GM12878 (cell line): ENCODE measurements at regions not wholly inside any gene's neighbourhood (a gene's known extent, or its start where the extent isn't known, plus 50 kb on each side); places are given as distances from the start of the nearest gene placed in this dataset.

Experiments used
- ATAC-seq: fragments of 200-7000 bp; cut with Tn5 transposase; 3 replicates; pipeline ENCODE4 v1.9.1; 2020; ENCODE audit warnings: mild to moderate bottlenecking, moderate library complexity
- BruUV-seq: library from RNA; stranded (reverse); fragments of 400-500 nt; replicated peaks from 2 replicates; lab custom pipeline; 2021; lab: Mats Ljungman, UMichigan
- CTCF ChIA-PET: fragments of 300-600 bp; sonication (Branson Sonifier 250); formaldehyde crosslinking; extraction: SDS; loops from one replicate; lab custom pipeline; 2021; ENCODE audit warnings: inconsistent platforms; lab: Yijun Ruan, JAX
- POLR2A ChIA-PET: fragments of 350-600 bp; formaldehyde crosslinking; extraction: SDS; loops from one replicate; lab custom pipeline; 2021; ENCODE audit warnings: inconsistent platforms; lab: Charles Lee
- RAD21 ChIA-PET: fragments of 300-600 bp; sonication (Branson Sonifier 250); formaldehyde crosslinking; loops from one replicate; lab custom pipeline; 2023; ENCODE audit warnings: antibody characterized with exemption; ENCODE audit not compliant: unreplicated experiment; lab: Charles Lee
- SMC1A ChIA-PET: fragments of 300-600 bp; sonication (Branson Sonifier 250); formaldehyde crosslinking; loops from one replicate; lab custom pipeline; 2023; ENCODE audit not compliant: unreplicated experiment, uncharacterized antibody; lab: Charles Lee
- DNase-seq: peaks from one replicate; pipeline ENCODE4 v3.0.0-alpha.2; 2011; ENCODE audit warnings: low read depth, low spot score
- FAIRE-seq: peaks from 3 replicates; lab custom pipeline; 2011; peaks lifted over from hg19 to GRCh38; lab: Jason Lieb, UNC
- H2AFZ ChIP-seq: 2 replicates; pipeline ENCODE4 v1.6.0; 2011; ENCODE audit warnings: low read depth, low read length, control low read depth; ENCODE audit not compliant: control insufficient read depth
- H3K27ac ChIP-seq: 2 replicates; pipeline ENCODE4 v1.5.1; 2011; ENCODE audit warnings: control low read depth; ENCODE audit not compliant: control insufficient read depth, insufficient read depth
- H3K27me3 ChIP-seq, 2 experiments: replicated peaks in 1 of 2; 2 replicates each; pipeline versions ENCODE4 v1.6.0 to v1.6.1; 2011; ENCODE audit warnings: low read length in 1 of 2; ENCODE audit not compliant: control insufficient read depth in 2 of 2, insufficient read depth in 2 of 2
- H3K36me3 ChIP-seq, 2 experiments: 2 replicates each; pipeline ENCODE4 v1.5.1; 2011; ENCODE audit warnings: low read length in 1 of 2; ENCODE audit not compliant: control insufficient read depth in 2 of 2, insufficient read depth in 2 of 2
- H3K4me1 ChIP-seq: 2 replicates; pipeline ENCODE4 v1.6.1; 2011; ENCODE audit warnings: mild to moderate bottlenecking, low read length, moderate library complexity, mixed read lengths; ENCODE audit not compliant: control insufficient read depth, insufficient read depth
- H3K4me2 ChIP-seq: 2 replicates; pipeline ENCODE4 v1.6.0; 2011; ENCODE audit warnings: control low read depth; ENCODE audit not compliant: control insufficient read depth, insufficient read depth
- H3K4me3 ChIP-seq: fragments of 200-600 bp; sonication (generic); 2 replicates; pipeline ENCODE4 v1.5.1; 2016
- H3K79me2 ChIP-seq: 2 replicates; pipeline ENCODE4 v1.6.0; 2011; ENCODE audit warnings: low read length; ENCODE audit not compliant: control insufficient read depth, insufficient read depth
- H3K9ac ChIP-seq: 2 replicates; pipeline ENCODE4 v1.8.0; 2011; ENCODE audit warnings: low read length, control low read depth, mixed read lengths; ENCODE audit not compliant: control insufficient read depth, insufficient read depth
- H3K9me3 ChIP-seq: replicated peaks from 3 replicates; pipeline ENCODE4 v1.5.1; 2011; ENCODE audit warnings: mild to moderate bottlenecking, low read length; ENCODE audit not compliant: control insufficient read depth, insufficient read depth
- H4K20me1 ChIP-seq: 2 replicates; pipeline ENCODE4 v1.6.0; 2011; ENCODE audit not compliant: control insufficient read depth, insufficient read depth
- ATF2 ChIP-seq: IDR thresholded peaks from 2 replicates; pipeline ENCODE4 v1.6.1; 2012; ENCODE audit warnings: low read length, inconsistent platforms
- BCL11A ChIP-seq: IDR thresholded peaks from 2 replicates; pipeline ENCODE4 v1.6.1; 2011; ENCODE audit warnings: low read depth, low read length
- ESRRA ChIP-seq: IDR thresholded peaks from 2 replicates; pipeline ENCODE4 v1.6.1; 2012; ENCODE audit warnings: mild to moderate bottlenecking, low read length, improper control_type of control experiment
- GABPA ChIP-seq: IDR thresholded peaks from 2 replicates; pipeline ENCODE4 v1.6.1; 2014; ENCODE audit warnings: antibody characterized with exemption, low read depth, mild to moderate bottlenecking, inconsistent platforms
- HDAC2 ChIP-seq: fragments of 200-600 bp; sonication (generic); IDR thresholded peaks from 2 replicates; pipeline ENCODE4 v1.6.1; 2017
- IKZF1 ChIP-seq: fragments of 450-650 bp; conservative IDR thresholded peaks from 2 replicates; pipeline ENCODE4 v1.6.1; 2017; ENCODE audit warnings: antibody characterized with exemption, mild to moderate bottlenecking
- MYB ChIP-seq: fragments of 150-350 bp; IDR thresholded peaks from 2 replicates; pipeline ENCODE4 v1.6.1; 2014; ENCODE audit warnings: mild to moderate bottlenecking, low read depth, low read length, borderline replicate concordance
- NFYB ChIP-seq: IDR thresholded peaks from 2 replicates; pipeline ENCODE4 v1.6.1; 2011; ENCODE audit warnings: low read depth, mild to moderate bottlenecking, low read length, improper control_type of control experiment, moderate library complexity; ENCODE audit not compliant: insufficient read depth
- RAD21 ChIP-seq: IDR thresholded peaks from 2 replicates; pipeline ENCODE4 v1.6.1; 2011; ENCODE audit warnings: mild to moderate bottlenecking, low read depth, low read length, moderate library complexity; ENCODE audit not compliant: insufficient read depth
- SMAD5 ChIP-seq: IDR thresholded peaks from 2 replicates; pipeline ENCODE4 v1.6.1; 2016; ENCODE audit warnings: antibody characterized with exemption, low read depth
- ZBTB40 ChIP-seq: fragments of 450-650 bp; IDR thresholded peaks from 2 replicates; pipeline ENCODE4 v1.6.1; 2016; ENCODE audit warnings: mild to moderate bottlenecking, moderate library complexity, borderline replicate concordance
- ZNF622 ChIP-seq: fragments of 450-650 bp; IDR thresholded peaks from 2 replicates; pipeline ENCODE4 v1.6.1; 2017; ENCODE audit warnings: mild to moderate bottlenecking, inconsistent platforms
- in situ Hi-C: fragments of 300-500 bp; cut with MboI; formaldehyde crosslinking; loops from 9 replicates; pipeline ENCODE4 v1.14.3; 2018; ENCODE audit warnings: mixed read lengths
- intact Hi-C: fragments of 100-400 bp; cut with micrococcal nuclease; formaldehyde crosslinking; loops from one replicate; pipeline ENCODE4 v1.14.2; 2022; ENCODE audit not compliant: unreplicated experiment
- TF ChIP-seq, protein P1 (sequence below): fragments of 450-650 bp; IDR thresholded peaks from 2 replicates; pipeline ENCODE4 v1.6.1; 2017; ENCODE audit warnings: mild to moderate bottlenecking, moderate library complexity
- TF ChIP-seq, protein P2 (sequence below): fragments of 450-650 bp; formaldehyde crosslinking; IDR thresholded peaks from 2 replicates; pipeline ENCODE4 v1.5.0; 2022; ENCODE audit warnings: mild to moderate bottlenecking, missing genetic modification characterization

GRCh38 chr2:164224007-164224406 lies 397.3 kb downstream of the GRB14 start:
- in situ Hi-C loops (no loop called here), intact Hi-C loops (no loop called here)
- SMC1A ChIA-PET, result no interaction called here
- H3K79me2 ChIP-seq, result no peaks in the 10 kb centered on the region
- FAIRE-seq (no peak), ATAC-seq (no peak), DNase-seq (no peak)
- RAD21 ChIA-PET, result no interaction called here
- H4K20me1 ChIP-seq, result no peaks in the 10 kb centered on the region
- H3K27ac ChIP-seq, result no peak overlapping the region
- no peaks in the 10 kb centered on the region for H3K27me3 ChIP-seq
- no peaks in the 10 kb centered on the region for H3K36me3 ChIP-seq
- H2AFZ ChIP-seq, result no peak overlapping the region
- no peaks in the 10 kb centered on the region for H3K4me1 ChIP-seq
- H3K4me2 ChIP-seq, result no peak overlapping the region
- no peak overlapping the region for H3K4me3 ChIP-seq
- BruUV-seq, result no TSS peak
- H3K9ac ChIP-seq, result no peak overlapping the region
- CTCF ChIA-PET, result no interaction called here
- POLR2A ChIA-PET, result no interaction called here
- H3K9me3 ChIP-seq, result no peaks in the 10 kb centered on the region
- no peak for TF ChIP-seq ATF2
- TF ChIP-seq ZBTB40, result no peak
- TF ChIP-seq MYB, result no peak
- TF ChIP-seq, protein P1, sequence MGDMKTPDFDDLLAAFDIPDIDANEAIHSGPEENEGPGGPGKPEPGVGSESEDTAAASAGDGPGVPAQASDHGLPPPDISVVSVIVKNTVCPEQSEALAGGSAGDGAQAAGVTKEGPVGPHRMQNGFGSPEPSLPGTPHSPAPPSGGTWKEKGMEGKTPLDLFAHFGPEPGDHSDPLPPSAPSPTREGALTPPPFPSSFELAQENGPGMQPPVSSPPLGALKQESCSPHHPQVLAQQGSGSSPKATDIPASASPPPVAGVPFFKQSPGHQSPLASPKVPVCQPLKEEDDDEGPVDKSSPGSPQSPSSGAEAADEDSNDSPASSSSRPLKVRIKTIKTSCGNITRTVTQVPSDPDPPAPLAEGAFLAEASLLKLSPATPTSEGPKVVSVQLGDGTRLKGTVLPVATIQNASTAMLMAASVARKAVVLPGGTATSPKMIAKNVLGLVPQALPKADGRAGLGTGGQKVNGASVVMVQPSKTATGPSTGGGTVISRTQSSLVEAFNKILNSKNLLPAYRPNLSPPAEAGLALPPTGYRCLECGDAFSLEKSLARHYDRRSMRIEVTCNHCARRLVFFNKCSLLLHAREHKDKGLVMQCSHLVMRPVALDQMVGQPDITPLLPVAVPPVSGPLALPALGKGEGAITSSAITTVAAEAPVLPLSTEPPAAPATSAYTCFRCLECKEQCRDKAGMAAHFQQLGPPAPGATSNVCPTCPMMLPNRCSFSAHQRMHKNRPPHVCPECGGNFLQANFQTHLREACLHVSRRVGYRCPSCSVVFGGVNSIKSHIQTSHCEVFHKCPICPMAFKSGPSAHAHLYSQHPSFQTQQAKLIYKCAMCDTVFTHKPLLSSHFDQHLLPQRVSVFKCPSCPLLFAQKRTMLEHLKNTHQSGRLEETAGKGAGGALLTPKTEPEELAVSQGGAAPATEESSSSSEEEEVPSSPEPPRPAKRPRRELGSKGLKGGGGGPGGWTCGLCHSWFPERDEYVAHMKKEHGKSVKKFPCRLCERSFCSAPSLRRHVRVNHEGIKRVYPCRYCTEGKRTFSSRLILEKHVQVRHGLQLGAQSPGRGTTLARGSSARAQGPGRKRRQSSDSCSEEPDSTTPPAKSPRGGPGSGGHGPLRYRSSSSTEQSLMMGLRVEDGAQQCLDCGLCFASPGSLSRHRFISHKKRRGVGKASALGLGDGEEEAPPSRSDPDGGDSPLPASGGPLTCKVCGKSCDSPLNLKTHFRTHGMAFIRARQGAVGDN, result no peak
- TF ChIP-seq, protein P2, sequence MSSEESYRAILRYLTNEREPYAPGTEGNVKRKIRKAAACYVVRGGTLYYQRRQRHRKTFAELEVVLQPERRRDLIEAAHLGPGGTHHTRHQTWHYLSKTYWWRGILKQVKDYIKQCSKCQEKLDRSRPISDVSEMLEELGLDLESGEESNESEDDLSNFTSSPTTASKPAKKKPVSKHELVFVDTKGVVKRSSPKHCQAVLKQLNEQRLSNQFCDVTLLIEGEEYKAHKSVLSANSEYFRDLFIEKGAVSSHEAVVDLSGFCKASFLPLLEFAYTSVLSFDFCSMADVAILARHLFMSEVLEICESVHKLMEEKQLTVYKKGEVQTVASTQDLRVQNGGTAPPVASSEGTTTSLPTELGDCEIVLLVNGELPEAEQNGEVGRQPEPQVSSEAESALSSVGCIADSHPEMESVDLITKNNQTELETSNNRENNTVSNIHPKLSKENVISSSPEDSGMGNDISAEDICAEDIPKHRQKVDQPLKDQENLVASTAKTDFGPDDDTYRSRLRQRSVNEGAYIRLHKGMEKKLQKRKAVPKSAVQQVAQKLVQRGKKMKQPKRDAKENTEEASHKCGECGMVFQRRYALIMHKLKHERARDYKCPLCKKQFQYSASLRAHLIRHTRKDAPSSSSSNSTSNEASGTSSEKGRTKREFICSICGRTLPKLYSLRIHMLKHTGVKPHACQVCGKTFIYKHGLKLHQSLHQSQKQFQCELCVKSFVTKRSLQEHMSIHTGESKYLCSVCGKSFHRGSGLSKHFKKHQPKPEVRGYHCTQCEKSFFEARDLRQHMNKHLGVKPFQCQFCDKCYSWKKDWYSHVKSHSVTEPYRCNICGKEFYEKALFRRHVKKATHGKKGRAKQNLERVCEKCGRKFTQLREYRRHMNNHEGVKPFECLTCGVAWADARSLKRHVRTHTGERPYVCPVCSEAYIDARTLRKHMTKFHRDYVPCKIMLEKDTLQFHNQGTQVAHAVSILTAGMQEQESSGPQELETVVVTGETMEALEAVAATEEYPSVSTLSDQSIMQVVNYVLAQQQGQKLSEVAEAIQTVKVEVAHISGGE (CRISPR knock-in tag), result no peak
- TF ChIP-seq IKZF1, result no peak
- TF ChIP-seq HDAC2, result no peak
- no peak for TF ChIP-seq ZNF622
- TF ChIP-seq BCL11A, result no peak
- no peak for TF ChIP-seq RAD21
- TF ChIP-seq ESRRA, result no peak
- no peak for TF ChIP-seq NFYB
- TF ChIP-seq GABPA, result no peak
- TF ChIP-seq SMAD5, result no peak
